ENCODE measurements at regions not wholly inside any gene's neighbourhood (a gene's known extent, or its start where the extent isn't known, plus 50 kb on each side); places are given as distances from the start of the nearest gene placed in this dataset.

DNA sequence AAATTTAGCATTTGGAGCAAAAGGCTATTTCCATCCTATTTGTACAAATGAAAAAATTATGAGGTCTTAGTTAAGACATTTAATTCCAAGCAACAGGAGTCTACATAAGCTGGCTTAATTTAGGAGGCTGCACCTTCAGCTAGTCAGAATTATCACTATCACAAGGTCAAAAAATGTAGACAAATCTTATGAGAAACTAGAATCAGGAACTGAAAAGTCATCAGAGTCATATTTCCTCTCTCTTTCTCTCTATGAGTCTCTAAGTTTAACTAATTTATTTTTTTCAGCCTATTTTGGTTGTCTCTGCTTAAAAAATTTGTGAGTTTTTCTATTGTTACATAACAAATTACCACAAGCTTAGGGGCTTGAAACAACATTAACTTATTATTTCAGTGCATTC is 807.1 kb upstream of the PRMT6 start:
- no peaks in the 10 kb centered on the region for H3K9me3 ChIP-seq (ENCODE audit: low read depth, low read length, poor library complexity, severe bottlenecking)

GRCh38 chr1:106249810-106250209 is 806.7 kb upstream of the PRMT6 start:
- no peak for TF ChIP-seq CTCF (conservative IDR thresholded peaks at IDR 0.05; ENCODE audit: low read depth, low read length)
- no peak for TF ChIP-seq EZH2 (IDR thresholded peaks at IDR 0.05; ENCODE audit: borderline replicate concordance, low read depth, low read length, poor library complexity, severe bottlenecking)
- Histone ChIP-seq H3K27ac (ENCODE audit: low read depth, low read length, poor library complexity, severe bottlenecking) (no peak overlapping the region), H3K9me3 (ENCODE audit: low read depth, low read length, poor library complexity, severe bottlenecking) (no peaks in the 10 kb centered on the region), H3K27me3 (replicated peaks; ENCODE audit: insufficient read depth, low read depth, low read length, poor library complexity) (no peaks in the 10 kb centered on the region), H3K4me1 (ENCODE audit: insufficient read depth, low read length, poor library complexity, severe bottlenecking) (no peaks in the 10 kb centered on the region), H3K36me3 (ENCODE audit: insufficient read depth, low read length, poor library complexity, severe bottlenecking) (no peaks in the 10 kb centered on the region), H3K4me3 (ENCODE audit: low read depth, low read length, poor library complexity, severe bottlenecking) (no peak overlapping the region)
- BruUV-seq (replicated peaks), result no TSS peak
- CTCF ChIA-PET, result no interaction called here
- no peak for DNase-seq (ENCODE audit: low spot score)
- intact Hi-C loops (cut with micrococcal nuclease; ENCODE audit: unreplicated experiment), result no loop called here
- POLR2A ChIA-PET (ENCODE audit: low non-redundant PET), result no interaction called here

More for the DNA sequence above, 807.1 kb upstream of the PRMT6 start:
- DNase-seq (ENCODE audit: low spot score), result no peak
- H3K36me3 ChIP-seq (ENCODE audit: insufficient read depth, low read length, poor library complexity, severe bottlenecking), result no peaks in the 10 kb centered on the region
- TF ChIP-seq EZH2 (IDR thresholded peaks at IDR 0.05; ENCODE audit: borderline replicate concordance, low read depth, low read length, poor library complexity, severe bottlenecking) (no peak), CTCF (conservative IDR thresholded peaks at IDR 0.05; ENCODE audit: low read depth, low read length) (no peak)
- H3K27me3 ChIP-seq (replicated peaks; ENCODE audit: insufficient read depth, low read depth, low read length, poor library complexity), result no peaks in the 10 kb centered on the region
- no peaks in the 10 kb centered on the region for H3K4me1 ChIP-seq (ENCODE audit: insufficient read depth, low read length, poor library complexity, severe bottlenecking)
- no TSS peak for BruUV-seq (replicated peaks)
- no peak overlapping the region for H3K27ac ChIP-seq (ENCODE audit: low read depth, low read length, poor library complexity, severe bottlenecking)
- ChIA-PET CTCF (no interaction called here), POLR2A (ENCODE audit: low non-redundant PET) (no interaction called here)
- no peak overlapping the region for H3K4me3 ChIP-seq (ENCODE audit: low read depth, low read length, poor library complexity, severe bottlenecking)
- intact Hi-C loops (cut with micrococcal nuclease; ENCODE audit: unreplicated experiment), result no loop called here

GRCh38 chr1:106254748-106255147 is 801.7 kb upstream of the PRMT6 start:
- no TSS peak for BruUV-seq (replicated peaks)
- peak; percentile 17 for DNase-seq (ENCODE audit: low spot score)
- no peak for TF ChIP-seq CTCF (conservative IDR thresholded peaks at IDR 0.05; ENCODE audit: low read depth, low read length)
- no peak for TF ChIP-seq EZH2 (IDR thresholded peaks at IDR 0.05; ENCODE audit: borderline replicate concordance, low read depth, low read length, poor library complexity, severe bottlenecking)
- no peak overlapping the region for H3K4me3 ChIP-seq (ENCODE audit: low read depth, low read length, poor library complexity, severe bottlenecking)
- H3K4me1 ChIP-seq (ENCODE audit: insufficient read depth, low read length, poor library complexity, severe bottlenecking), result no peaks in the 10 kb centered on the region
- H3K27me3 ChIP-seq (replicated peaks; ENCODE audit: insufficient read depth, low read depth, low read length, poor library complexity), result no peaks in the 10 kb centered on the region
- intact Hi-C loops (cut with micrococcal nuclease; ENCODE audit: unreplicated experiment), result no loop called here
- no peaks in the 10 kb centered on the region for H3K9me3 ChIP-seq (ENCODE audit: low read depth, low read length, poor library complexity, severe bottlenecking)
- H3K27ac ChIP-seq (ENCODE audit: low read depth, low read length, poor library complexity, severe bottlenecking), result no peak overlapping the region
- H3K36me3 ChIP-seq (ENCODE audit: insufficient read depth, low read length, poor library complexity, severe bottlenecking), result no peaks in the 10 kb centered on the region
- POLR2A ChIA-PET (ENCODE audit: low non-redundant PET), result no interaction called here
- CTCF ChIA-PET, result no interaction called here

Measured in A673 (cell line).